Cerebellar cortex (tissue), 1 donor: ENCODE measurements at regions not wholly inside any gene's neighbourhood (a gene's known extent, or its start where the extent isn't known, plus 50 kb on each side); places are given as distances from the start of the nearest gene placed in this dataset.
A peak's percentile ranks its signal among the peaks of the same experiment; 100 is the strongest.
"Not testable (repeated sequence)": the region's sequence is repeated elsewhere in the genome, so short reads cannot be mapped to it uniquely, and the experiment has no call there.

ENCODE experiments used
- DNase-seq: peaks from one replicate; pipeline ENCODE4 v3.0.0-alpha.2; 2015; ENCODE audit warnings: low spot score

- DNase-seq, result not testable (repeated sequence)
Measured at GRCh38 chr12:9336375-9337011, 128.3 kb upstream of the PZP start.

GRCh38 chr12:9335867-9336266 lies 127.7 kb upstream of the PZP start:
- DNase-seq, result no peak

GRCh38 chr12:9334964-9335363 lies 126.8 kb upstream of the PZP start:
- no peak for DNase-seq

- no peak for DNase-seq
Measured at GRCh38 chr12:9334041-9334692, 126.0 kb upstream of the PZP start.

GRCh38 chr12:9333161-9333560 lies 125.0 kb upstream of the PZP start:
- no peak for DNase-seq

GRCh38 chr12:9332564-9332963 lies 124.4 kb upstream of the PZP start:
- no peak for DNase-seq

- peak; percentile 21 for DNase-seq
Measured at GRCh38 chr12:9331218-9331626, 123.0 kb upstream of the PZP start.

GRCh38 chr12:9329019-9329418 lies 120.8 kb upstream of the PZP start:
- no peak for DNase-seq

GRCh38 chr12:9328065-9328464 lies 119.9 kb upstream of the PZP start:
- no peak for DNase-seq

GRCh38 chr12:9327320-9327719 lies 119.1 kb upstream of the PZP start:
- no peak for DNase-seq

GRCh38 chr12:9326849-9327248 lies 118.7 kb upstream of the PZP start:
- DNase-seq, result not testable (repeated sequence)

- no peak for DNase-seq
Measured at GRCh38 chr12:9326085-9326484, 117.9 kb upstream of the PZP start.

GRCh38 chr12:9325471-9325870 lies 117.3 kb upstream of the PZP start:
- no peak for DNase-seq

- no peak for DNase-seq
Measured at GRCh38 chr12:9324782-9325181, 116.6 kb upstream of the PZP start.

- no peak for DNase-seq
Measured at GRCh38 chr12:9323144-9323681, 115.0 kb upstream of the PZP start.

GRCh38 chr12:9319842-9320173 lies 111.6 kb upstream of the PZP start:
- no peak for DNase-seq

- no peak for DNase-seq
Measured at GRCh38 chr12:9319044-9319841, 111.0 kb upstream of the PZP start.

- not testable (repeated sequence) for DNase-seq
Measured at GRCh38 chr12:9313479-9313878, 105.3 kb upstream of the PZP start.

- not testable (repeated sequence) for DNase-seq
Measured at GRCh38 chr12:9312406-9313392, 104.5 kb upstream of the PZP start.

- not testable (repeated sequence) for DNase-seq
Measured at GRCh38 chr12:9311454-9311853, 103.3 kb upstream of the PZP start.

GRCh38 chr12:9310645-9311044 lies 102.5 kb upstream of the PZP start:
- not testable (repeated sequence) for DNase-seq

GRCh38 chr12:9309749-9310148 lies 101.6 kb upstream of the PZP start:
- DNase-seq, result not testable (repeated sequence)
